Endometrial microvascular endothelial cells (primary cell): ENCODE measurements at regions not wholly inside any gene's neighbourhood (a gene's known extent, or its start where the extent isn't known, plus 50 kb on each side); places are given as distances from the start of the nearest gene placed in this dataset.
"Not testable (repeated sequence)": the region's sequence is repeated elsewhere in the genome, so short reads cannot be mapped to it uniquely, and the experiment has no call there.

Source experiments
- in situ Hi-C: cut with HindIII; loops from 2 replicates; pipeline ENCODE4 v1.10.0; 2017; ENCODE audit warnings: low sequenced_read_pairs, low pct_unique_long_range_greater_than_20kb; ENCODE audit errors: inconsistent ontology term

DNA sequence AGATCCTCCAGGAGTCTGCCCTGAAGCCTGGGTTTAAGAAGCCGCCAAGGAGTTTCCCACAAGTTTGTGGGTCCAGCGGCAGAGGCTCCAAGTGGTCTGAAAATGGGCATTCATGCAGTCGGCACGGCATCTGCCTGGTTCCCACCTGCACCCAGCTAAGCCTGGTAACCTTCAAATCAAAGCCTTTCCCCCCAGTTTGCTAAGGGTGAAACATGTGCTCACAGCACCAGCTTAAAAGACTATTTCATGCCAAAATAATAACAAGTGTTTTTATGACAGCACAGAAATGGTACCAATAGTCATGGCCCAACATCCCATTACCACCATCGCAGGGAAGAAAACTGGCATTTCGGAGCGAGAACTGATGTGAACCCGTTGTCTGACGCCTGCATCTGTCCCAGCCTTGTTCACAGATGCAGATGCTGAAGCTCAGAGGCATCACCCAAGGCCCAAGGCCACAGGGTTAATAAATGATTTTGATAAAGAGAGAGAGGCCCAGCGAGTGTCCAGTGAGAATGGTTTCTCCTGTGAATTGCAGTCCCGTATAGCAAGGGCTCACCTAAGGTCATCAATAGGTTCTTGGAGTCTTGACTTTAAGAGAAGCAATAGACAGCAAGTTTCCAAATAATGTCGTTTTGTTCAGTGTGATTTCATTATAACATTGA is 188.0 kb upstream of the TPM1 start:
- in situ Hi-C loops: no loop called here

DNA sequence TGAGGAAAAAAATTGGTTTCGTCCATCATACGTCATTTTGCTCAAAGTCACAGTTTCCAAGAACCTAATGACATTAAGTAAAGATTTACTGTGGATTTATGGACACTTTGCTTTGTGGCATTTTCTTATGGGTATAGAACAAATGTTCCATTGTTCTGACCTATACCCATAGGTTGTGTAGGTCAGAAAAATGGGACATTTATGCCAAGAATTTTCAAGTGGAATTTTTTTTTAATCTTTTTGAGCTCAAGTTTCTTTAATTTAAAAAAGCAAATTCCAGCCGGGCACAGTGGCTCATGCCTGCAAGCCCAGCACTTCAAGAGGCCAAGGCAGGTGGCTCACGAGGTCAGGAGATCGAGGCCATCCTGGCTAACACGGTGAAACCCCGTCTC is 187.5 kb upstream of the TPM1 start:
- in situ Hi-C loops: no loop called here

DNA sequence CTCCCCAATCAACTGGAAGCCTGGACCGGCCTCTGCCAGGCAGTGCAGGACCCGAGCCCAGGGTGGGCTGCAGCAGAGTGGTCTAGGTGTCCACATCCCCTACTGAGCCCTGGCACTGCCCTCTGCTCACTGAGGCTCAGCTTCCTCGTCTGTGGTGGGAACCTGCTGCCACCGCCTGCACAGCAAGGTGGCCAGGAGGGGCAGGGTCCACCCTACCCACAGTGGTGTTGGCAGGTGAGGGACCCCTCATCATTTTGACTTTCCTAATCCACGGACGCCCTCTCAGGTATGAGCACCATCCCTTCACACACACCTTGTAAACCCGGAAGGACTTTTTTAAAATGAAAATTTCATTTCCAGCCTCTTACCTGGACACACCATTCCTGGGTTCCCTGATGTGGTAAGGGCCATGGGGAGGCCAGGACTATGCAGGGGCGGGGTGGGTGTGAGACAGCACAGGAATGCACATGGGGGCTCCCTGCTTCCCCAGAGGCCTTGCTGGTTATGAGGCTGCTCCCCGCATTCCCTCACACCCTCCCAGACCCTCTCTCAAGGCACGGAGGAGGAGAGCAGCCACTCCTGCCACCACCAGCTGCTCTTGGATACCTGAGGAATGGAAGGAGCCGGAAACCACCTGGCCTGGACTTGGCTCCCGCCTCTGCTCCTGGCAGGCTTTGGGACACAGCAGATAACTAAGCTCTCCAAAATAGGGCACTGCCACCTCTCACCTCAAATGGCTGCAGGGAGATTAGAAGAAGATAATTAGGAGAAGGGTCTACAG is 185.9 kb upstream of the TPM1 start:
- in situ Hi-C loops: no loop called here

DNA sequence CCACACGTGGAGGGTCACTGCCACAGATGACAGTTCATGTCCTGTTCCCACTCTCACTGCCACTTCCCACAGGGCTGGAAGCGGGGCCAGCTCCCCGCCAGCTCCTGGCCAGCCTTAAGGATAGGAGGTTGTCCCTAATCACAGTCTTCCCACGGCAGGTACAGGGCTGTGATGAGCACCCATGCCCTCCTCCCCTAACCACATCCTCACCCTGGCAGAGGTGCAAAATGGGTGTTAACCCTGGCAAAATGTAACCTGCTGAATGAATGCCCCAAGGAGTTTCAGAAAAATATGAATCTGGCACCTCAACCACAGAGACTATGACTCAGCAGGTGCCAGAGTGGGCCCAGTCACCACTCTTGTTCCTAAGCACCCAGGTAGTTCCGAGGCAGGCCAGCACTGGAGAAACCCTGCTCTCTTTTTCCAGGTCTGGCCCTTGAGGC is 185.1 kb upstream of the TPM1 start:
- in situ Hi-C loops: no loop called here

DNA sequence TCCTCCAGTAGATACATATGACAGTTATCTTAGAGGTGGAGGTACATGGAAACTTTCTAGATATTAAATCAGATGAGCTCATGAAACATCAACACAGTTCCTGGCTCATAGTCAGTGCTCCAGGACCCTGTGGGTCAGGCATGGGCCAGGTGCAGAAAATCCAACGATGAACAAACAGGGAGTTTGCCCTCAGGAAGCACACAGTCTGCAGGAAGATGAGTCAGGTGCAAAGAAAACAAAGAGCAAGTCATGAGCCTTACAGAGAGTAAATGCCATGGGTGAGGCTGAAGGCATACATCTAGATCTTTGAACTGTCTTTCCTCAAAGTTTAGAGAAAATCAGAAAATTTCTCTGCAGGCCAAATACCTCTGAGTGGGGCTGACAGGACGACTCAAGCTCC is 184.2 kb upstream of the TPM1 start:
- in situ Hi-C loops: no loop called here

DNA sequence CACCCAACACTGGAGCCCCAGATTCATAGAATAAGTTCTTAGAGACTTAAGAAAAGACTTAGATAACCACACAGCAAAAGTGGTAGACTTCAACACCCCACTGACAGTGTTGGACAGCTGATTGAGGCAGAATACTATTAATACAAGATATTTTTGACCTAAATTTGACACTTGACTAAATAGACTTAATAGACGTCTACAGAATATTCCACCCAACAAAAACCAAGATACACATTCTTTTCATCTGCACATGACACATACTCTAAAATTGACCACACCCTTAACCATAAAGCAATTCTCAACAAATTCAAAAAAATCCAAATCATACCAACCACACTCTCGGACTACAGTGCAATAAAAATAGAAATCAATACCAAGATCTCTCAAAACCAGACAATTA is 179.8 kb upstream of the TPM1 start:
- in situ Hi-C loops: no loop called here

DNA sequence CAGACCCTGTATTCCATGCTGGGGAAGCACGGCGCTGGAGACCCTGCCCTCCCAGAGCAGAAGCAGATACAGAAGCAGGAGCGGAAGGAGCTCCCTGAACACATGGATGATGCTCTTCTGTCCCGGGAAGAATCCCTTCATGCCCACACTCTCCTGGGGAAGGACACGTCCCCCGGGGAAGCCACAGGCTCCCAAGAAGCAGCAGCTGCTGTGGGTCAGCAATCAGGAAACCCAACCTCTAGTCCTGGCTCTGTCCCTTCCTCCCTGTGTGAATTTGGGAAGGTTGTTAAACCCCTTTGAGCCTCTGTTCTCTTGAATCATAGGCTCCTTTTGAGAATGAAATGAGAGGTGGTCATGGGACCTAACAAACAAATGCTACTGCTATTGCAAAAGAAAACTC is 176.2 kb upstream of the TPM1 start:
- in situ Hi-C loops: no loop called here

DNA sequence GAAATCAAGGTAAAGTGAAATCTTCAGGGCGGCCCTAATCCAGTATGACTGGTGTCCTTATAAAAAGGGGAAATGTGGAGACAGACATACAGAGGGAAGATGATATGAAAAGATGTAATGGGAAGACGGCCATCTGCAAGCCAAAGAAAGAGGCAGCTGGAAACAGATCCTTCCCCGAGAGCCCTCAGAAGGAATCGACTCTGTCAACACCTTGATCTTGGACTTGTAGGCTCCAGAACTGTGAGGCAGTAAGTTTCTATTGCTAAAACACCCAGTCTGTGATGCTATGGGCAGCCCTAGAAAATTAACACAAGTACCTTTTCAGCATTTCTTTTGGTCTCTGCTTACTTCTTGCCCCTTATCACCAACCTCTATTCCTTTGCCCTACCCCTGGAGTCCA is 174.7 kb upstream of the TPM1 start:
- in situ Hi-C loops: no loop called here

DNA sequence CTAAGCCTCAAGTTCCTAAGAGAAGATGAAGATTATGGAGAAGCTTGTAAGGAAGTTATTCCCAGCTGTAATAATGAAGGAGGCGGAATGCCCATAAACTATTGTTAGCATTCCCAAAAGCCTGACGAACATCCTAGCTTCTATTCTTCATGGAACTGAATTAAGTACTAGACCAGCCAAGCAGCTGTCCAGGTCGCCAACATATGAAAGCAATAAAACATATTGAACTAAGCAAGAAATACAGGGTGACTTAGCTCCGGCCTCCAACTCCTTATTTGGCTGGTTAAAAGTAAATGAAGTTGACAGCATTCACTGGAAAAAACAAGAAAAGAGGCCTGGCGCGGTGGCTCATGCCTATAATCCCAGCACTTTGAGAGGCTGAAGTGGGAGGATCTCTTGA is 174.0 kb upstream of the TPM1 start:
- in situ Hi-C loops: no loop called here

DNA sequence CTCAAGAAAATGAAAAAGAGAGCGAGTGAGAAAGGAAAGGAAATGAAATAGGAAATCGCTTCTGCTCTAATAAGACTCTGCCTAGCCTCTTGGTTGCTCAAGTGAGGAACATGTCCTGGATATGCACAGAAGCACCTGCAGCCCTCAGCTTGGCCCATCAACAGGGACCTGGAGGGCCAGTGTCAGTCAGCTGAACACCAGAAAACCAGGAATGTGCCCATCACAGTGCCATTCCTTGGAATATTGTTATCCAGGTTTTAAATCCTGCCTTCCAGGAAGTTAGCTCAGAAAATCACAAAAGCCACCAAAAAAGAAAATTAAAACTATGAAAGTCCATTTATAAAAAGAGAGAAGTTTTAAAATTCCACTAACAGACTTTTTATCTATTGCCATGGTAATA is 173.4 kb upstream of the TPM1 start:
- in situ Hi-C loops: no loop called here

DNA sequence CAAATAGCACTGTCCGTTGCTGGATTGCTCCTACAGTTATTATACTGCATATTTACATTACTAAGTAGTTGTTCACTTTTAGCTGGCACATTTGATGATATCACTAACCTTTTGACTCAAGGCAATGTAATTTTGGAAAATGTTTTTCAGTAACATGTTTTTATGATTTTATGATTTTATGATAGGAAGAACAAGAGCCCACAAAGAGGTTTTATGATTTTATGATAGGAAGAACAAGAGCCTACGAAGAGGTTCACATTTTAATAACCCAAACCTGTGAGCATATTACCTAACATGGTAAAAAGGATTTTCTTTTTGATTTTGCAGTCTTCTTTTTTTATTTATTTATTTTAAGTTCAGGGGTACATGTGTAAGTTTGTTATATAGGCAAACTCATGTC is 172.3 kb upstream of the TPM1 start:
- in situ Hi-C loops: no loop called here

DNA sequence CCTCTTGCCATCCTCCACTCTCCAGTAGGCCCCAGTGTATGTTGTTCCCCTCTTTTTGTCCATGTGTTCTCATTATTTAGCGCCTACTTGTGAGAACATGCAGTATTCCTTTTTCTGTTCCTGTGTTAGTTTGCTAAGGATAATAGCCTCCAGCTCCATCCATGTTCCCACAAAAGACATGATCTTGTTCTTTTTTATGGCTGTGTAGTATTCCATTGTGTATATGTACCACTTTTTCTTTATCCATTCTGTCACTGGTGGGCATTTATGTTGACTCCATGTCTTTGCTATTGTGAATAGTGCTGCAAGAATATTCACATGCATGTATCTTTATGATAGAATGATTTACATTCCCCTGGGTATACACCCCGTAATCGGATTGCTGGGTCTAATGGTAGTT is 171.8 kb upstream of the TPM1 start:
- in situ Hi-C loops: not testable (repeated sequence)

DNA sequence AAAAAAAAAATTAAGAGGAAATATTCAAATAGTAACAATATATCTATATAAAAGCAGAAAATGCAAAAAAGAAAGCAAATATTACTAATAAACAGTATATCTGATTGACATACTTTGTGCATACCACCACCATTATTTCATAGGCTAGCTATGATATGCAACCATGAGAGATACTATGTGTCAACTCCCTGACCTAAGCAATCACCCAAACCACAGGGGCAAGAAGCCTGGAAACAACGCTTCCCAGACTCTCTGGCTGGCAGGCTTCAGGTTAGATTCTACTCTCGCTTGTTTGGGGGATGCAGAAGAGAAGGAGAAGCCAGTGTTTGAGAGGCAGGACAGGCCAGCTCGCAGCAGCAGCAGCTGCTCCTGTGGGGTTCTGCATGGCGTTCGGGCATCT is 169.3 kb upstream of the TPM1 start:
- in situ Hi-C loops: no loop called here

DNA sequence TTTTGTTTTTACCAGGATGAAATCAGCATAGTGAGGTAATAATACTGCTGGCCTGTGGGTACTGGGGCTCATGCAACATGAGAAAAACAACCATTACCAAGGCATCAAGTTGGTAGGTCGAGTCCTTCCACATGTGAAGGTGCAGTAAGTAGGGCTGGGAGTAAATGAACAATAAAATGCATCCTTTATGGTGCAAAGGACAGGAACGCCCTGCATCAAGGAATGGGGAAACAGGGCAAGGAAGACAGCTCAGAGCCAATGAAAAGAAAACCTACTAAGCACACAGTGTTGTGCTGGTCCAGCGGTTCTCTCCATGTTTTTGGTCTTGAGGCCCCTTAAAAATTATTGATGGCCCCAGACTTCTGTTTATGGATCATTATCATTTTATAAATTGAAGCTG is 168.5 kb upstream of the TPM1 start:
- in situ Hi-C loops: no loop called here

DNA sequence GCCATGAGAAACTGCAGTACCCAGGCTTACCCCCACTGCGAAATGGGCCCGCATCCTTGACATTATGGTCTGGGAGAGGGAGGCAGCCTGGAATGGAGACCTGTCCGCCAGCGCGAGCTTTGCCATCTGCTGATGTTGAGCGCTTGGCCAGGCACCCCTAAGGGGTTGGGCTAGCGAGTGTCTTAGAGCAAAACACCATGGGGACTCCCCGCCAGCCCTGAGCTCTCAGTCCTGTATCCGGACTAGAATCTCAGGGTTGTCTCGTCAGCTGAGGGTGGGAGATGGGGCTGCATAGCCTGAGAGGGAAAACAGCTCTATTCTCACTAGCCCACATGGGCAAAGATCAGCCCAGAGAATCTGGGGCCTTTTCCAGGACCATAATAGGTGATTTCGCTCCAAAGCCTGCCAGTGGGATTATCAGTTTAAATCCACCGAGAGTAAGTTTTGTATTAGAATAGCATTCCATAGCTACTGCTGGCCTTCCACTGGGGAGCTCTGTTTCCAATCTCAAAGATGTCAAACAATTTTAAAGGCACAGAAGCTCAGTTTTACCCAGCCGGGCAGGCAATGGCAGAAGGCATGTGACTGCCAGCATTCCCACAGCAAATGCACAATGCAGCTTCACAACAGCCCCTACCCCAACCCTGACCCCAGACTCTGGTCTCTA is 167.5 kb upstream of the TPM1 start:
- in situ Hi-C loops: loop anchor here (25.0 kb wide), 1 partner anchor 162 kb away; the partner anchor contains the start of gene TPM1

DNA sequence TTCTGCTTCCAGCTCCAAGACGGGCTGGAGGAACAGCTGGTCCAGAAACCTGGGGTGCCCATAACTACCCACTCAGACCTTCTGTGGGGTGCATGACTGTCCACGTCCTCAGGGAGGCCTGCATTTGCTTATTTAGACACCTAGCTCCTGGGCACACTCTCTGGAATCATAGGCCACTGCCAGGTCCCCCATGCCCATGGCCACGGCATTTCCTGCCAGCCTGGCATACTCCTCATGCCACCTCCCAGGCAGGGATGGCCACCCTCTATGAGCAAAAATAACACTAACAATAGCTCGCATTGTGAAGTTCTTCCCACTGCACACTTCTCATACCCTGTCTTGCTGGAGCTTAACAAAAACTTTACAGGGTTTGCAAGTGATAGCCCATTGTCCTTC is 166.9 kb upstream of the TPM1 start:
- in situ Hi-C loops: loop anchor here (25.0 kb wide), 1 partner anchor 162 kb away; the partner anchor contains the start of gene TPM1

DNA sequence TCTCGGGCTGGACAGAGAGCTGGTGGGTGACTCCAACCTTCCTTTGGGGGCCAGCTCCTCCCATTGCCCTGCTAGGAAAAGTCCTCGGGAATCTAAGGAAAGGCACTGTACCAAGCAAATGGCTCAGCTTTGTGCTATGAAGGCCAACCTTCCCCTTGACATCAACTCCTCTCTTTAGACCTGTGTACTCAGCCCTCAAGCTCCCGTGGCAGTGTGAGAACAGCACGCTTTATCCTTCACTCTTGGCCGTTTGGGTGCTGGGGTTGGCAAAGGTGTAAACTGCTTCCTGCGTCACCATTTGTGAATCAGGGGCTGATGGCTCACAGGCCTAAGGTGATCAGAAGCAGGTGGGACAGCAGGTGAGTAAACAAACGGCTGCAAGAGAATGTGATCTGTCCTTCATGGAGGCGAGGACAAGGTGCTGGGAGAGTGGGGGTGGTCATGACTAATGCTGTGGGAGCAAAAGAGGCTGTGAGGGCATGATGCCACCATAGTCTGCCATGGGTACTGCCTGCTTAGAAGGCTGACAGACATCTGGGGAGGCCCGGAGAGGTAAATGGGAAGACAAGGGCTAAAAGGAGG is 165.2 kb upstream of the TPM1 start:
- in situ Hi-C loops: loop anchor here (25.0 kb wide), 1 partner anchor 160 kb away; the partner anchor contains the start of gene TPM1

DNA sequence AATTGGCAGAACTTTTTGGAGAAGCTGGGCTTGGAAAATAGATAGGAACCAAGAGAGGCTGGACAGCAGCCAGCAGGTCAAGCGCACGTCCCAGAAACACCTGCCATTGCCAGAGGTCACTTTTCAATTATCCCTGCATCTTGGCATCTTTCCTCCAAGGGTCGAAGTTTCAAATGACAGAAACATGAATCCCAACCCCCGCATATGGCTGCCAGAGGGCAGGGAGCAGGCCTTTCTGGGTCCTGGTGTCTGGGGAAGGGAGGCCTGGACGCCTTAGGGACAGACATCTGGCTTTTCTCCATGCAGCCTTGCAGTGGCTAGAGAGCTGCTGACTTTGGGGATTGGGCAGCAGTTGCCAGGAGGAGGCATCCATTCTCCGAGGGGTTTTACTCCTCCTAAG is 164.5 kb upstream of the TPM1 start:
- in situ Hi-C loops: loop anchor here (25.0 kb wide), 1 partner anchor 159 kb away; the partner anchor contains the start of gene TPM1

DNA sequence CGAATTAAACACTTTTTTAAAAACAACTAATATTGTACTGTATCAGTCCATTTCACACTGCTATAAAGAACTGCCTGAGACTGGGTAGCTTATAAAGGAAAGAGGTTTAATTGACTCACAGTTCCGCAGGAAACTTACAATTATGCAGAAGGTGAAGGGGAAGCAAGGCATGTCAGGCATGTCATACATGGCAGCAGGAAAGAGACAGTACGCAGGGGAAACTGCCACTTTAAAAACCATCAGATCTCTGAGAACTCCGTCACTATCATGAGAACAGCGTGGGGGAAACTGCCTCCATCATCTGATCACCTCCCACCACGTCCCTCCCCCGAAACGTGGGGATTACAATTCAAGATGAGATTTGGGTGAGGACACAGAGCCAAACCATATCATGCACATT is 162.8 kb upstream of the TPM1 start:
- in situ Hi-C loops: loop anchor here (25.0 kb wide), 1 partner anchor 158 kb away; the partner anchor contains the start of gene TPM1
